HG03342 (cell line): ENCODE measurements at regions not wholly inside any gene's neighbourhood (a gene's known extent, or its start where the extent isn't known, plus 50 kb on each side); places are given as distances from the start of the nearest gene placed in this dataset.
"Not testable (repeated sequence)": the region's sequence is repeated elsewhere in the genome, so short reads cannot be mapped to it uniquely, and the experiment has no call there.

ENCODE experiments used
- ATAC-seq: cut with Tn5 transposase; IDR thresholded peaks from one replicate; pipeline ENCODE4 v1.9.1; 2021; ENCODE audit warnings: mild to moderate bottlenecking, moderate library complexity; ENCODE audit not compliant: unreplicated experiment

- no peak for ATAC-seq
Measured at GRCh38 chr17:73840829-73841228, 196.6 kb upstream of the SDK2 start.

- no peak for ATAC-seq
Measured at GRCh38 chr17:73841431-73842060, 197.3 kb upstream of the SDK2 start.

- no peak for ATAC-seq
Measured at GRCh38 chr17:73847952-73848351, 203.7 kb upstream of the SDK2 start.

- ATAC-seq, result no peak
Measured at GRCh38 chr17:73850426-73850825, 206.2 kb upstream of the SDK2 start.

- no peak for ATAC-seq
Measured at GRCh38 chr17:73851091-73851490, 206.8 kb upstream of the SDK2 start.

- no peak for ATAC-seq
Measured at GRCh38 chr17:73851921-73852320, 207.7 kb upstream of the SDK2 start.

GRCh38 chr17:73855720-73856333, 211.6 kb upstream of the SDK2 start:
- no peak for ATAC-seq

- no peak for ATAC-seq
Measured at GRCh38 chr17:73856556-73856955, 212.3 kb upstream of the SDK2 start.

- not testable (repeated sequence) for ATAC-seq
Measured at GRCh38 chr17:73859439-73860008, 215.3 kb upstream of the SDK2 start.

GRCh38 chr17:73861543-73861942, 217.3 kb upstream of the SDK2 start:
- no peak for ATAC-seq

- ATAC-seq, result no peak
Measured at GRCh38 chr17:73863761-73864535, 219.7 kb upstream of the SDK2 start.

GRCh38 chr17:73865831-73866230, 221.6 kb upstream of the SDK2 start:
- ATAC-seq, result no peak

GRCh38 chr17:73867056-73867455, 222.8 kb upstream of the SDK2 start:
- ATAC-seq, result no peak

- ATAC-seq, result no peak
Measured at GRCh38 chr17:73870068-73870467, 225.8 kb upstream of the SDK2 start.

- no peak for ATAC-seq
Measured at GRCh38 chr17:73870473-73870872, 226.2 kb upstream of the SDK2 start.

- ATAC-seq, result no peak
Measured at GRCh38 chr17:73872816-73873215, 228.6 kb upstream of the SDK2 start.

- peak; percentile 53 for ATAC-seq
Measured at GRCh38 chr17:73874008-73874720, 229.9 kb upstream of the SDK2 start.

GRCh38 chr17:73875346-73875745, 231.1 kb upstream of the SDK2 start:
- no peak for ATAC-seq

GRCh38 chr17:73877962-73878361, 233.7 kb upstream of the SDK2 start:
- no peak for ATAC-seq

- no peak for ATAC-seq
Measured at GRCh38 chr17:73878923-73879322, 234.7 kb upstream of the SDK2 start.

- no peak for ATAC-seq
Measured at GRCh38 chr17:73879987-73880386, 235.7 kb upstream of the SDK2 start.
